Stimulated activated CD8-positive, alpha-beta memory T cell treated with anti-CD3 and anti-CD28 coated beads, Interleukin-15, amount 100 ng/mL, for 48 hours (primary cell): ENCODE measurements at regions not wholly inside any gene's neighbourhood (a gene's known extent, or its start where the extent isn't known, plus 50 kb on each side); places are given as distances from the start of the nearest gene placed in this dataset.
"Not testable (repeated sequence)": the region's sequence is repeated elsewhere in the genome, so short reads cannot be mapped to it uniquely, and the experiment has no call there.

Source experiments
- DNase-seq, 2 donors: peaks; one replicate each; pipeline ENCODE4 v3.0.0-alpha.2; 2020; ENCODE audit warnings: low read depth in 2 of 2

DNA sequence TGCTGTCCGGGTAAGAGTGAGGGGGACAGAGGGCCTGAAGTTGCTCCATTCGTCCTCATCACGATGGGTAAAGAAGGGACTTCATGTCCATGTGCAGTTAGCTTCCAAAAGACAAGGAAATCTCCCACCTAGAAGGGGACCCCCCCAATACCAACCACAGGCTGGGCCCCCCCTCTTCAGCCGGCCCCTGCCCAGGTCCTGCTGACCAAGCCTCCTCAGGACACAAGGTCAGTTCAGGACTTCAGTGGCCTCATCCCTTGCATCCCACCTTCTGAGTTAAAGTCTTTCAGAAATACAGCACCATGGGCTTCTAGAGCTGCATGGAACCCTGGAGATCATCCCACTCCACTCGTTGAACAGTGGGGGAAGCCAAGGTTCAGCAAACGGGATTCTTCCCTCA is 115.4 kb upstream of the ERG start:
- DNase-seq: no peak

DNA sequence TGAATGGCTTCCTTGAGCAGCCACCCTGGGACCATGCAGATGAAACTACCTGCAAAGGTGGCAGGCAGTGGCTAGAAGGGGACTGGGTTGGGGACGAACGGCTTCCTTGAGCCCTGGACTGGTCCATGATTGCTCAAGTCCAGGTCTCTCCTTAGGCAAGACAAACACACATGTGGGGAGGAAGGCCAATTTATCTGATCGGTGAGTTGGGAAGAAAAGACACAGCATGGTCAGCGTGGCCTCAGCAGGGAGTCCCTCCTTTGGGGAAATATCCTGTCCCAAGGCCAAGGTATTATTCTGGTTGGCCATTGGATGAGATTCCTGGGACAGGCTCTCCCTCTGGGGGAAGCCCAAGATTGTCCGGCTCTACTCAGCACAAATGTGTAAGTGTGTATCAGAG is 116.3 kb upstream of the ERG start:
- no peak for DNase-seq

- no peak for DNase-seq
These were observed 121.2 kb upstream of the ERG start for GRCh38 chr21:38619480-38619879.

DNA sequence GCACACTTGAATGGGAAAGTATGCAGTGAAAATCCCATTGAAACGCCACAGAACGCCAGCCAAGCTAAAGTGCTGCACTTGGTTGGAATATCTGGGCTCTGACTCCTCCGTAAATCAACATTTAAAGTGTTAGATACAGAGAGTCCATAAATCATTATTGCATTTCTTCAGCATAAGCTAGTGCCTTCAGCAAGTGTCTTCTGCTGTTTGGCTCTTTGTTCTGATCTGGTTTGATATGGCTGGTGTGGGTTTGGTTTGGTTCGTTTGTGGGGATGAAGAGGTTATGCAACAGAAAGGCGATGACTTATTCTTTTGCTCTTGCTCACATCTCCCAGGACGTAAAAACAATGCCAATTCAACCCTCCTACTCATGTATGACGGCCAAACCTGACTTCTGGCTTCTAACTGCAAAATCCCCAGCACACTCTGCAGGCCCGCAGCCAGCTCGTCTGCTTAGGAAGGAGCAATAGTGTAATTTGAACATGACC is 121.8 kb upstream of the ERG start:
- DNase-seq: no peak

GRCh38 chr21:38621132-38621531 is 122.9 kb upstream of the ERG start:
- no peak for DNase-seq

- DNase-seq: no peak
These were observed 124.0 kb upstream of the ERG start for GRCh38 chr21:38622081-38622826.

- DNase-seq: no peak
These were observed 124.5 kb upstream of the ERG start for GRCh38 chr21:38622827-38623209.

DNA sequence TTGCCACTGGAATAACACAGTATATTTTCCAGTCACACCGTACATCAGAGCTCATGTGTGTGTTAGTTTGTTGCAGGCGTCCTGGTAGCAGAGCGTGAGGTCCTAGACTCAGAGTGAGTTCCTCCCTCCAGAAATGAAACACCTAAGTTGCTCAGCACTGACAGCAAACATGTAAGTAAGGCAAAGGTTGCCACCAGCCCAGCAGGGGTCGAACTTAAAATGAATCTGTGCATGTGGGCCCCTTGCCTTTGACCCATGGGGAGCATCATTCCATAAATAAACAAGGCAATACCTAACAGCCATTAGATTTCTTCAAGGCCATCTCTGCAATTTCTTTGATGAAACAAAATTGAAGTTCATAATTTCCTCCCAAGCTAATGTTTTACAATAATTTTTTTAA is 125.3 kb upstream of the ERG start:
- DNase-seq: no peak

GRCh38 chr21:38625000-38625399 is 126.7 kb upstream of the ERG start:
- no peak for DNase-seq

DNA sequence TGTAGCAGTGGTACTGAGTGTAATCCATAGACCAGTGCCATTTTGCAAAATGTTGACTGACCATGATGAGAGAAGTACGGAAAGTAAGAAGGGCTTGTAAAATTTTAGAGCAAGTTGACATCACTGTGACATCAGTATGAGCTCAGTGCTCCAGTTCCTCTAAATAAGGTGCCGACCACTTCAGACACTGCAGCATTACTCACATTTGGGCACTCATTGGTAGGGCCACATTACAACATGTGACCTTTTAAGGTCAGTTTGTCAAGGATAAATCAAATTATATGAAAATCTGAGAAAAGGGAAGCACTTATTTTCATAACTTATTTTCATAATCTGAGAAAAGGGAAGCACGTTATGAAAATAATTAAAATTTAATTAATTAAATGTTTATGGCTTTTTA is 128.0 kb upstream of the ERG start:
- no peak for DNase-seq

- DNase-seq: no peak
These were observed 130.1 kb upstream of the ERG start for GRCh38 chr21:38628349-38628748.

DNA sequence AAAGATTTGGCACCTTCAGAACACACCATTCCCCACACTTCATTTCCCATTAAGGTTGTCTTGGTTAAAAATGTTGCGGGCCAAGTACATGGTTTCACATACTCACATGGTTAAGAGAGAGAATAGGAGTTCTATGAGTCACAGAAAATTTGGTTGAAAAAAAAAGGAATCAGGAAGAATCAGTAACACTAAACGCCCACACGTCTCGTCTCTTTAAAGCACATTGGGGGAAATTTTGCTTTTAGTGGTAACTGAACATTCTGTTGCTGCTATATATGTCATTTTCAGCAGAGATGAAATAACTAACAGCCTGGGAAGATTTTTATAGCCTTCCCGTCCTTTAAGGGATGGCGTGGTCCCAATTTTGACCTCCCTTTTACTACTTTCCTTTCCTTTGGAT is 132.9 kb upstream of the ERG start:
- no peak for DNase-seq

- DNase-seq: no peak
These were observed 133.4 kb upstream of the ERG start for GRCh38 chr21:38631676-38632075.

GRCh38 chr21:38637161-38637560 is 138.9 kb upstream of the ERG start:
- DNase-seq: no peak

DNA sequence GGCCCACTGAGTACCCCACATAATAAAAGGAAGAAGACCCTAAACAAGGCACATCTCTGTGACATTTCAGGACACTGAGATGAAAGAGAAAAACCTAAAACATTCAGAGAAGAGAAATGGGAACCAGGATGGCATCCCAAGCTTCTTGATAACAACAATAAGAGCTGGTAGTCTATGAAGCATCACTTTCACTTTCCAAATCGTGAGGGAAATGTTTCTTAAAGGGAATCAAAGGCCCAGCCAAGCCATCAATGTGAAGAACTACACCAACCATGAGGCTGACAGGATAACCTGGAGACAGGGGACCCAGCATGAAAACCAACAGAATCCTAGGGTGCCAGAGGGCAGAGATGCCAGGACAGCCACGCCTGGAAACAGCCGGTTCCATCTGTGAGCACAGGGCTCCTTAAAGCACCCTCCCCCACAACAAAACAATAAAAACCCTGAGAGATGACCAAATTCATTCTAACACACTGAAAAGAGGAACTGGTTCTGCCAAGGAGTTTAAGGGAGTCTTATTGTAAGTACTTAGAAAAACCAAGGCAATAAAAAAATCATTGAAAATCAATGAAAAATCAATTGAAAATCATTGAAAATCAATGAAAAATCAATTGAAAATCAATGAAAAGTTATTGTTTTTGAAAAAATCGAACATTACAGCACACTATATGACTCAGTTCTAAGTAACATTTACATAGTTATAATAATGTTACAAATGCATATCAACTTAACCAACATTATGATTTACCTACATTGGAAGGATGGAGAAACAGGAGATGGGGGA is 141.5 kb upstream of the ERG start:
- DNase-seq: no peak

DNA sequence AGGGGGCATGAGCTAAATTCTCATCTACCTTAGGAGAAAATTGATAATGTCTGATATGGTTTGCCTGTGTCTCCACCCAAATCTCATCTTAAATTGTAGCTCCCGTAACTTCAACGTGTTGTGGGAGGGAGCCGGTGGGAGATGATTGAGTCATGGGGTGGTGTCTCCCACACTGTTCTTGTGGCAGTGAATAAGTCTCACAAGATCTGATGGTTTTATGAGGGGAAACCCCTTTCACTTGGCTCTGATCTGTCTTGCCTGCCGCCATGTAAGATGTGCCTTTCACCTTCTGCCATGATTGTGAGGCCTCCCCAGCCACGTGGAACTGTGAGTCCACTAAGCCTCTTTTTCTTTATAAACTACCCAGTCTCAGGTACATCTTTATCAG is 142.1 kb upstream of the ERG start:
- DNase-seq: not testable (repeated sequence)

DNA sequence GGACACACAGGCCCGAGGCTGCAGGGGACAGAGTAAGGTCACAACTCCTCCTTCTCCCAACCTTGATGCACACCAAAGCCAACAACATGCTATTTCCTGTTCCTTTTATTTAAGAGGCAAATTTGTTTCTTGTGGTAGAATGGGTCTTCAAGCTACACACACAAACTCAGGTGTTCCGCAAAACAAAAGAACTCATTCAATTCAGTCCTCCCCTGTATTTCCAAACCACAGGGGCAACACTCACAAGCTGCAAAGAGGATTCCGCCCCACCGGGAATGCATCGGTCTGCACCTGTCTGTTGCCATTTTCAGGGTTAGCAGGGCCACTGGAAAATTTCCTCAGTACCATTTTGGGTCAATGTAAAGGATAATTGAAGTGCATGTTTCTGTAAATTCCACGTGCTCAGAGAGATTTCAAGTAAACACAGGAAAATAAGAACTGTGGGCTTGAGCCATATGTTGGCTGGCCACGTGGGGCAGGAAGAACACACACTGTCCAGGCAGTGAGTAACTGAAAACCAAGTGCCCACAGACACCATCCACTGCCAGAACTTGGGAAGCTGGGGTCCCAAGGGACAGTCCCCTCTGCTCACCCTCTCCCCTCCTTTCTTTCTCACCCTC is 145.2 kb upstream of the ERG start:
- no peak for DNase-seq

GRCh38 chr21:38645282-38645681 is 147.0 kb upstream of the ERG start:
- no peak for DNase-seq

DNA sequence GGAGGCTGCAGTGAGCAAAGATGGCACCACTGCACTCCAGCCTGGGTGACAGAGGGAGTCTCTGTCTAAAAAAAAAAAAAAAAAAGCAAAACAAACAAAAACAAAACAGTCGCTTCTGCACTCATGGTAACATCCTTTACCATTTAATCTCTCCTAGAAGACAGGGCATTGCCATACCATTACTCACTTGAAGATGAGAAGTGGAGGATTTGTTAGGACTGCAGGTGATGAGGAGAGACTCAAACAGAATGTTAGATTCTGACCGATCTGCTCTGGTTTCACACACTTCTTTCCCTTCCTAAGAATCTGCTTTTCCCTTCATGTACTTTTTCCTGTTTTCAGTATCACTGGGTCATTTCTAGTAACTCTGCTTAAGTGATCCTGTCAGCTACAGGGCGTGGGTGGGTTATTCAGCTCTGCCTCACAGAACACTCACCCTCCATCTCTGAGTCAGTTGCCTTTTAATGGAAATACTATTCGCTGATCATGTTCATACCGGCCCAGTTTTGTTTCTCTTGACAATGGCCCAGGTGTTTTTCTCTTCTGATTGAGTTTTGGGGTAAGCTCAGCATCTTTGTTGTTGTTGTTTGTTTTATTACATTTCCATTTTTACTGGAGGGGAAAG is 148.0 kb upstream of the ERG start:
- DNase-seq: peak in 1 of 2 donors; percentile 31

DNA sequence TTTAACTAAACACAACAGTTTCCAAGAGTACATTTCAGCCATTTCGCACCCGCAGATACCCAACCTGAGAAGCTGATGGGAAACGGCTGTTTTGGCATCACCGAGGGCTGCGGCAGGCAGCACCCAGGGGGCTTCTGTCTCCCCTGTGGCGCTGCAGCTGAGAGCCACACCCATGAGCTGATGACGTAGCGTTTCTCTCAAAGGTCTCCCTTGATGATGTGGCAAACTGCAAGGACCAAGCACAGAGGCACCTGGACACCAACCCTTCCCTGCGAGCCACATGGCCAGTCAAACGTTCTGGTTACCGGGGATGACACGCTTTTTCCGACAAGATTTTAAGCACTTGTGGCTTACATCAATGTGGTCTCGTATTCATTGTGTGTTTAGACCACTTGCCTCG is 150.8 kb upstream of the ERG start:
- no peak for DNase-seq

DNA sequence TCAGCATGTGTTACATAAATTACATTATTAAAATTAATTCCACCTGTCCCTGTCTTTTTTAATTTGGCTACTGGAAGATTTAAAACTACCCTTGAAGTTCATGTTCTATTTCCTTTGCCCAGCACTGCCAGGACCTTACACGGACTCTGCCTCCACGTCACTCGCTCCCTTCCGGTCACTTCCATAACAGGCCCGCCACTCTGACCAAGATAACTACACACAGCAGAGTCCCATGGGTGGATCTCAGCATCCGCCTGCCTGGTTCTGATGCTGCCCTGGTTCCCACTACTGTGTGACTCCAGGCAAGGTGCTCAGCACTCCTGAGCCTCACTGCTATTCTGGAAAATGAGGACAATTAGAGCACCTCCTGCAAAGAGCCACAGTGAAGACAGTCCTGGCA is 153.3 kb upstream of the ERG start:
- DNase-seq: no peak

DNA sequence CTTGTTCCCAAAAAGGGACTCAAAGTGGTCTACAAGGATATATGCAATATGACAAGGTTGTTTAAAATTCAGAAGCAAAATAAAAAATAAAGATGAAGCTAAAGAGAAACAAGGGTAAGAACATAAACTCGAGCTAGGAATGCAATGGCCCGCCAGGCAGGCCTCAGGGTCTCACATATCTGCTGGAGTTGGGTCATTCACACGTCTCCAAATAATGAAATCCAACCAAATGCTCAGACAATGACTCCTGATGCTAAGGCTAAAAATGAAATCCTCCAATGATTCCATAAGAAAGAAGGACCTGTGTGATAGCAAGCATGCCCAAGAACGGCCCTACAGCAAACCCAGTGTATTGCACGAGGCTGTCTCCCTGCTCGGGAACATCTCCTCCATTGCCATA is 153.3 kb upstream of the ETS2 start:
- DNase-seq: no peak
